Islet of Langerhans (tissue), 1 donor: ENCODE measurements at regions not wholly inside any gene's neighbourhood (a gene's known extent, or its start where the extent isn't known, plus 50 kb on each side); places are given as distances from the start of the nearest gene placed in this dataset.

ENCODE experiments used
- FAIRE-seq: peaks from one replicate; lab custom pipeline; 2011; peaks lifted over from hg19 to GRCh38; lab: Jason Lieb, UNC

DNA sequence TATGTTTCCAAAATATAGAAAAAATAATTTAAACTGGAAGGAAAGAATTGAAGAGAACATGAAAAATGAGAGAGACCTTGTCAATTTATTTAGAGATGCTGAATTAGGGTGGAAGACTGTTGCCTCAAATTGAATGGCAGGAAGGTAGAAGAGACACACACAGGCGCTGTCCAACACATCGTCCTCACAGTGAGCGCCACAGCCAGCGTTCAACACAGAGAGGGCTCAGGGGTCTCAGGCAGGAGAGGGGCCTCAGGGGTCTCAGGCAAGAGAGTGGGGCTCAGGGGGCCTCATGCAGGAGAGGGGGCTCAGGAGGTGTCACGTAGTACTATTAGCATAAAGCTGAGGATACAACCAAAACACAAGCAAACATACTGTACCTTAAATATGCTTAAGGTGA is 65.7 kb downstream of the TMEM18 start:
- no peak for FAIRE-seq

DNA sequence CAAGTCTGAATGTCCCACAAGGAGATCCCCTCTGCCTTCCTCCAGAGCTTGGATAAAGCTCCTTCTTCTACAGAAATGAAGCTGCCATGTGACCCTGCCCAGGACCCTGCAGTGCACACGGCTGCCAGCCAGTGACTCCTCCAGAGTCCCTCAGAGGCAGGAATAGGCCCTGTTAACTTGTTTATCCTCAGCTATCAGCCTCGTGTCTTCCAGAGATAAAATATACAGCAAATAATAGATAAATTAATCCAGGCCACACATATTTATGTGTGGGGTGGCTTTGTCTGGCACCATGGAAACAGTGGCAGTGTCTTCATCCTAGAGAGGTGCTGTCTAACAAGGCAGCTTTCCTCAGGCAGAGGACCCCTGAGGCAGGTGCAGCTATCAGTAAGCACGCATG is 66.7 kb downstream of the TMEM18 start:
- no peak for FAIRE-seq

DNA sequence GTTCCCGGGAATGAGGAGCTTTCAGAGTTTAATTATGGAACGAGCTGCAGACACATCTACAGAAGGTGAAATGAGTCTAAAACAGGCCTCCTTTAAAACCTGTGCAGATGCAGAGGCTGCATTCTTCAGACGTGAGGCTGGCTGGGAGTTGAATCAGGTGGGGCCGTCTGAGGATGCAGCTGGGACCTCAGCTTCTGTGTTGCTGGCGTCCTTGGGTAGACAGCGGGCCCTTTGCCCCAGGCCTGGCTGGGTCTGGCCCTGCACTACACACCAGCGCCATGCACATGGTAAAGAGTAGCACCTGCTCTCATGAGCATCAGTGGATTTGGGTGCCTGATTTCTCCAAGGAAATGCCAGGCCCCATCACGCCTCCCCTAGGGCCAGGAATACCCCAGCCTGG is 67.3 kb downstream of the TMEM18 start:
- no peak for FAIRE-seq

DNA sequence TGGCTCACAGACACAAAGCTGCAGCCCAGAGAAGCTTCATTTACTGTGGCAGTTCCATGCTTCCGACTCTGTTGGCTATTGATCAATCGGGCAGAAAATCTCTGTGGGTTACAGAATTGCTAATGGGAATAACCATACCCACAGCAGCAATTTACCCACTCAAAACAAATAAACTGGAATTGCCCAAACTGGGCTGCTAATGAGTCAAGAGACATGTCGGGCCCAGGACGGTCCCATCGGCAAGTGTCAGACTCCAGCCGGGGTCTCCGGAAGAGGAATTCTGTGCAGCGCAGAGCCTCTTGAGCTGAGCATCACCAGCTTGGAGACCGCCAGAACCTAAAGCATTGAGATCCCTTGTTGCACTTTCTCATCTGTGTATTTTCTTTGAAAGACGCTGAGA is 67.8 kb downstream of the TMEM18 start:
- no peak for FAIRE-seq

DNA sequence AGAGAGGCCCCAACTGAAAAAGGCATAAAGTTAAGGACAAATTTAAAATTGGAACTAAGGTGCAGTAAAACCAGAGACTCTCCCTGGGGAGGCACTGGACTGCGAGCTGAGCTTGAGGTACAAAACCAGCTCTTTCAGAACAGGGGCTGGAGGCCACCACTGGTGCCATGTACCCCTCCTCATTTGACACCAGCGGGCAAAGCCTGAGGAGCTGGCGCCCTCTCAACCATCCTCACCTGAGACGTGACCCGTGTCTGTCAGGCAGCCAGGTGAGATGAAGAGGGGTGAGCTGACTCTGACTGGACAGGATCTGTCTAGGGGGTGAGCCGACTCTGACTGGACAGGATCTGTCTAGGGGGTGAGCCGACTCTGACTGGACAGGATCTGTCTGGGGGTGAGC is 68.5 kb downstream of the TMEM18 start:
- FAIRE-seq, result no peak

DNA sequence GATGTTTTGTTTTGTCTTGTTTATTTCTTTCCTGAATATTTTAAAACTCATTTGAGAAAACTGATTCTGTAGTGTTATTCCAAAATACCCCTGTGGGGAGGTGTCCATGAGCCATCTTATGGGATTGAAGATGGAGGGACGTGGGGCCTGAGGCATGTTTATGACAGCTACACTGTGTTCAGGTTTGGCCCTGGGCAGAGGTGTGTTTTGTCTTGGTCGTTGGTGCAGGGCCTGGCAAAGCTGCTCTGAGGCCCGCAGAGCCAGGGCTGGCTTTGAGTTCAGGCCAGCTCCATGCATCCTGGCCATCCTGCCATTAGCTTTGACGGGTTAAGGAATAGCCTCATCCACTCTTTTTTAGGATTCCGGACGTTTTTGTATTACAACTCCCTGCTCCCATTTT is 68.9 kb downstream of the TMEM18 start:
- no peak for FAIRE-seq

DNA sequence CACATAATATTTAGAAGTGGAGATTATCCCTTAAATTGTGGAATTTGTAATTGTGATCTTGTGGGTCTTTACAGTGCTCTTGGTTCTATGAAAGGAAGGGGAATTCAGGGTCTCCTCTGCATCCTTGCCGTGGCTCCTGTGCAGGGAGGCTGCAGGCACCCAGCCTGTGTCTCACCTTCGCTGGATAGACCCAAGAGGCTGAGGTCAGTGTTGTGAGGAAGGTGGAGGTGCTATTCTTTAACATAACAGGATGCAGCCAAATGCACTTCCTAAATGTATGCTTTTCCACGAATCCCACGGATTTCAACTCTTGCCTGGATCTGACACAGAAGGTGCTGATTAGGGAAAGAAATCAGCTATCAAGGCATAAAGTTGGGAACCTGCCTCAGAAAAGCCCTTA is 69.5 kb downstream of the TMEM18 start:
- no peak for FAIRE-seq

DNA sequence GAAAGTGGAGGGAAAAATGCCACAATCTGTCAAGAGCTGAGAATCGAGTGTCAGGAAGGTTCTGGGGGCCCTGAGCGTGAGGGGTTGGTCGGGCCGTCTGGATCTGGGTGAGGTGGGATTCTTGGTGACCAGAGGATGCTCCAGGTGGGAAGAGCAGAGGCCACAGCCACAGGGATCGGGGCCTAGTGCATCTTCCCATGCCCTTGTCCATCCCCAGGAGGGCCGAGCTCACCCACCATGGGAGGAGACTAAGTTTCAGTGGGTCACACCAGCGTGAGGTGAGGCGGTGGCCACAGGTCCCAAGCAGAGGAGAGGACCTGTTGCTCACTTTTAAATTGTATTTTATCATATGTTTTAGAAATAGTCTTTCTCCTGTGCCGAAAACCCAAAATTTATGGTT is 70.0 kb downstream of the TMEM18 start:
- FAIRE-seq, result no peak

DNA sequence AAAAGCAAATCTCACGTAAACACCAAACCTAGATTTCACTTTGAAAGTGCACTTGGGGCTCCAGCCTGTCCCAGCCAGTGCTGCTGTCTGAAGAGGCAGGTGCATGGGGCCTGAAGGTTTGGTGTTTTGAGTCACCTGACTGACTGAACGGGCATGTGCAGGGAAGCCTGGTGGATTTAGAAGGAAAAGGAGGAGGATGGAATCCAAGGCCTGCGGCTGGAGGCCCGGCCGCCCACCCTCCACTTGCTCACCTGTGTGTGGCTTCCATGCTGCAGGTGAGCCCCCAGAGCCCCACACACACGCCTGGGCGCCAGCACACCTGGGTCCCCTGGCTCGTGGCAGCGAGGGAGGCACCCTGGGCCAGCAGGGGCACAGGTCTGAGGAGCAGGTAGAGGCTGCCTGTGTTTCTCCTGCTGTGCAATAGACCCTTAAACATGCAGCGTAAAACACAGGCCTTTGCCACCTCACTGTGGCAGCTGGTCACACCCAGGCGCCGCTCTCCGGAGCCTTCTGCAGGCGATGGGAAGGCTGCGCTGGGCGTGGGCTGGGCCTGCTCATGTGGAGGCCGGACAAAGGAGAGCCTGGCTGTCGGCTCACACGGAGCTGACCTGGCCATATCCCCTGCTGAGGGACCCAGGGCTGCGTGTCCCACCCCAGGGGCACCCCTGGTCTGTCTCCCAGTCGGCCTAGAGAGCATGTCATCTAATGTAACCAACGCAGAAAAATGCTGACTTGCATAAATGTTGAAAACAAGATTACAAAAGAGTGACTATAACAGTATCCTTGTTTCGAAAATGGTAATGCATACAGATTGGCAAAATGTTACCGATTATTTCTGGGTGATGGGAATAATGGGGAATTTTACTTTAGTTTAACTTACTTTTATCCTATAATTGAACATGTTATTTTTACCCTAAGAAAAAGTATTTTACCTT is 71.3 kb downstream of the TMEM18 start:
- FAIRE-seq, result no peak

DNA sequence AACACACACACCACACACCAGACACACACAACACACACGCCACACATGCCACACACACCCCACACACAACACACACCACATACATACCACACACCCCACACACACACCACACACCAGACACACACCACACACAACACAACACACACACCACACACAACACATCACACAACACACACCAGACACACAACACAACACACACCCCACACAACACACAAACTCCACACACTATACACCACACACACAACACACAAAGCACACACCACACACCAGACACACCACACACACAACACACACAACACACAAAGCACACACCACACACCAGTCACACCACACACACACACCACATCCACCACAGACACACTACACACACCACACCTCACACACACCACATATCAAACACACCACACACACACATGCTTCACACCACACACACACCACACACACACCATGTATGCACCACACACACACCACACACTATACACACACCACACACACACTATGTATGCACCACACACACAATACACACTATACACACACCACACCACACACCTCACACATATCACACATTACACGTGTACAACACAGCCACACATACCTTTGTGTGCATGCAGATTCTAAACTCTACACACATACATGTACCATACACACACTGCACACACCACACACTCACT is 72.2 kb downstream of the TMEM18 start:
- FAIRE-seq, result no peak

DNA sequence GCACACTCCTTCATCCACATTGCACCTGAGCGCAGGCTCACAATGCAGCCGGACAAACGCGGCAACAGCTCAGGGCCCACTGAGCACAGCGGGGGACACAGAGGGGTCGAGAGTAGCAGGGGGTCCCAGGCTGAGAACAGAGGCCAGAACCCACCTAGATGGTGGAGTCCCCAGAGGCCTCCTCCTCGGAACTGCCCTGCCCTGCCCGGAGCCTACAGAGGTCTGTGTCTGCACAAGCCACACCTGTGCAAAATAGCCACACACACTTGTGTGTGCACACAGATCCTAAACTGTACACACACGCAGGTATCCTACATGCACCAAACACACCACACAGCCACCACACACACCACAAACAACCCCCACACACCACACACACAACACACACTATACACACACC is 72.8 kb downstream of the TMEM18 start:
- FAIRE-seq, result no peak

DNA sequence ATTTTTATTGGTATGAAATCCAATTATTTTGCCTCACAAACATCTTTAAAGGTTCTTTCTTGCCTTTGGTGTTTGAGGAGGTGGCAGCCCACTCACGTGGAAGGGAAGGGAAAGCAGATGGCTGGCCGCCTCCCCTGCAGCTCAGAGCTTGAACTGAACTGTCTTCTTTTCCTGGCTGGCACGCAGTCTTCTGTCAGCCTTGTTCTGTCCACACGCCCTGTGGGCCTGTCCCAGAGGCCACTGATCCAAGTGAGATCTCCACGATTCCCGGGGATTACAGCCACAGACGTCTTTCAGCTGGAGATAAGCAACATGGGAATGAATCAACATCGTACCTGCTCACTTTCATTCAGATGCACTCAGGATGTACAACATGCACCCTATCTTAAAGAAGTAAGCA is 73.3 kb downstream of the TMEM18 start:
- FAIRE-seq, result no peak

DNA sequence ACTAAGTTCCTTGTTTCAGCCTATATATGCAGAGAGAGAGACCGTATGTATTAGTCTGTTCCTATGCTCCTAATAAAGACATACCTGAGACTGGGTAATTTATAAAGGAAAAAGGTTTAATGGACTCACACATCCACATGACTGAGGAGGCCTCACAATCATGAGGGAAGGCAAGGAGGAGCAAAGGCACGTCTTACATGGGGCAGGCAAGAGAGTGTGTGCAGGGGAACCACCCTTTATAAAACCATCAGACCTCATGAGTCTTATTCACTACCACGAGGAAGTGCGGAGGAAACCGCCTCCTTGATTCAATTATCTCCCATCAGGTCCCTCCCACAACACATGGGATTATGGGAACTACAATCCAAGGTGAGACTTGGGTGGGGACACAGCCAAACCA is 73.8 kb downstream of the TMEM18 start:
- no peak for FAIRE-seq

DNA sequence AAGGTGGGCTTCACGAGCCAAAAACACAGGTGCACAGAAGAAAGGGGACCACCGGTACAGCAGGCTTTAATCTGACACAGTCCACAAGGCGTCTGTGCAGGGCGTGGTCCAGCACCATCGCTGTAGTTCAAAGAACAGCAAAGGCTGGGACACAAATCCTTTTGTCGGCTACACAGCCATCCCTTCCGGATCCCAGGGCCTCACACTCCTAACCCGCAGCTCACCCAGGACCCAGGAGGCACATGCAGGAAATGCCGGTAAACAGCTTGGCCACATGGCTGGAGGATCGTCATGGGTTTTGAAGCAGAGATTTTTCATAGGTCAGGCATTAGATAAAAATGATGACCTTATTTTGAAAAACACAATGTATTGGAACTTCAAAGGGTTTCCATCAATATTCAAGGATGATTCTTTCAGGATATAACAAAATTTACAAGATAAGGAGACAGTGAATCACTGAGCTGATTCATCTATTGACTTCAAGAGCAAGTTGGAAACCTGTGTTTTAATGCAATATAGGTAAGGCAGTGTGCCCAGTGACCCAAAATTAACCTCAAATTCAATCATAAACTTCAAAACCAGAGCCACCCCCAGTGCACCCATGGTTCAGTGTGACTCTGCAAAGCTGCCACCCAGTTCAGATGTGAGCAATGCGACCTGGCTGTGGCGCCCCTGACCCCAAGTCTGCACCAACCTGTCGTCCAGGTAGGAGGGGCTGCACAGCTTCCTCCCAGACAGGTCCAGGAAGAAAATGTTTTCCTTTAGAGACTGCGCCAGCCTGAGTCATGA is 74.4 kb downstream of the TMEM18 start:
- no peak for FAIRE-seq

DNA sequence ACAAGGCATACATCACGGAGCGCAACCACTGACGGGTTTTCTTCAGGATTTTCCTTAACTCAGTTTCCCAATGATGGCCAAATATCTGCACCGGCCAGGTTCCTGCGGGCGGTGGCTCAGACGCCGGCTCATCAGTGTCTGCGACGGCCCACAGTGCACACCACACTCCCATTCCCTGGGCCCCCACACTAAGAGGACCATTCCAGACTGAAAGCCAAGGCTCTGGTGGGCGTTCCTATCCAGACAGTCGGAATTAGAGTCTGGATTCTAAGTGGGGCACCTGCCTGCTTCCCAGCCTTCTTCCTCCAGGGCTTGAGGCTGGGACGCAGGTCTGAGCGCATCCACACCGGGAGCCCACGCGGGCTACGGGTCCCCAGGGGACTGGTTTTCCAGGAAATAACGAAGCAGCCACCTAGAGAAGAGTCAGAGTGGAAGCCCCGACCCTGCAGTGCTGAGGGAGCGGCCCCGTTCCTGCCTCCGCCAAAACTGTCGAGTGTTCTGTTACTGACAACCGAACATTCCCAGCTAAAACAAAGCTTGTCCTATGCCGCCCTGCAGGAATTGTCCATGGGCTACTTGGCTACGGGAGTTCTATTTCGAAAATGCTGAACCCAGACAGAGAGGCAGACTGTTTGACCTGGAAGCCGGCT is 75.3 kb downstream of the TMEM18 start:
- no peak for FAIRE-seq

DNA sequence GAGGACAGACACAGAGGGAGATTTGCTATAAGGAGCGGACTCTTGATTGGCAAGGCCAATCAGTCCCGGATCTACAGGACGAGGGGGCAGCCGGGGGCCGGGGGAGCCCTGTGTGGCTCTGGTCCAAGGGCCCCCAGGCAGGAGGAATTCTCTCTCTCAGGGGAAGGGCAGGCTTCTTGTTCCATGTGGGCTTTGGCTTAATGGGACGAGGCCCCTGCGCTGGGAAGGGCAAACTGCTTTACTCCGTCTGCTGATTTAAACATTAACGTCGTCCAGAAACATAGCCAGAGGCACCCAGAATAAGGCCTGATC is 75.9 kb downstream of the TMEM18 start:
- no peak for FAIRE-seq

DNA sequence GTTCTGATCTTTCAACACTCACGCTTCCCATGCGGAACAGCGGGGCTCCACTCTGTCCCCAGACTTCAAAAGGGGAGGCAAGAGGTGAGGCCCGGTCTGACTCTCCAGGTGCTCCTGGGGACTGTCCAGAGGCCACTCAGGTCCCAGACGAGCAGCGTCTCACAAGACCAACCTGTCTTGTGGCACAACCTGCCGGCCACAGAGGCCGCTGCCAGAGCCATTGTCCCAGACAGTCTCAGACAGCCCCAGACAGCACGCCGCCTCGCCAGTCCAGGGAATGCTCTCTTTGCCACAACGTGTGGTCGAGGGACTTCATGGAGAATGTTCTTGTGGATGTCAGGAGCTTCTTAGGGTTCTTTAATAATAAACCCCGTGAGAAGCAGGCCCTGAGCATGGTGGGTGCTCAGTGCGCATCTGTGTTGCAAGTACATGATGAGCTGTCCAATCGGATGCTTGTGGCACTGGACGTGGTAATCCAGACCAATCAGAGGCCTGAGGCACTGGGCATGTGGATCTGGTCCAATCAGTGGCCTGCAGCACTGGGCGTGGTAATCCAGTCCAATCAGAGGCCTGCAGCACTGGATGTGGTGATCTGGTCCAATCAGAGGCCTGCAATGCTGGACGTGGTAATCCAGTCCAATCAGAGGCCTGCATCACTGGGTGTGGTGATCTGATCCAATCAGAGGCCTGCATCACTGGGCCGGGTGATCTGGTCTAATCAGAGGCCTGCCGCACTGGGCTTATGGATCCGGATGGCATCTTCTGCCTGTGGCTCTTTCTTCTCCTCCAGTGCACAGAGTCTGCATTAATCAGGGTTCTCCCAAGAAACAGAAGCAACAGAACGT is 76.4 kb downstream of the TMEM18 start:
- FAIRE-seq, result no peak

DNA sequence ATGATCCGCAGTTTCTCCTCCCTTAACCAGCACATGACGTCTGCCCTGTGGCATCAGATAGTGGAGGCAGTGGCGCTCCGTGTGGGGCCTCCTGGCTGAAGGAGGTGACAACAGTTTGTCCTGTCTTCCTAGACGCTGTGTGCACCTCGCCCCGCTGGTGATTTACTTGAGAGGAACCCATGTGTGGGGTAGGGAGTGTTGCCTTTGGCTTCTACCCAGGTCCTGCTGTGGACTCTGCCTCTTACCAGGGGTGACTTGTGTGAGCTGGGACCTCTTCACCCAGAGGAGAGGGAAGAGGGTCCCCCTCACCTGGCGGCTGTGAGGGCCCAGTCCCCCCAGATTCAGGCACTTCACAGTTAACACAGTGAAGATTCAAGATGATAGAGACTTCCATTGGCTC is 77.6 kb downstream of the TMEM18 start:
- FAIRE-seq, result no peak

DNA sequence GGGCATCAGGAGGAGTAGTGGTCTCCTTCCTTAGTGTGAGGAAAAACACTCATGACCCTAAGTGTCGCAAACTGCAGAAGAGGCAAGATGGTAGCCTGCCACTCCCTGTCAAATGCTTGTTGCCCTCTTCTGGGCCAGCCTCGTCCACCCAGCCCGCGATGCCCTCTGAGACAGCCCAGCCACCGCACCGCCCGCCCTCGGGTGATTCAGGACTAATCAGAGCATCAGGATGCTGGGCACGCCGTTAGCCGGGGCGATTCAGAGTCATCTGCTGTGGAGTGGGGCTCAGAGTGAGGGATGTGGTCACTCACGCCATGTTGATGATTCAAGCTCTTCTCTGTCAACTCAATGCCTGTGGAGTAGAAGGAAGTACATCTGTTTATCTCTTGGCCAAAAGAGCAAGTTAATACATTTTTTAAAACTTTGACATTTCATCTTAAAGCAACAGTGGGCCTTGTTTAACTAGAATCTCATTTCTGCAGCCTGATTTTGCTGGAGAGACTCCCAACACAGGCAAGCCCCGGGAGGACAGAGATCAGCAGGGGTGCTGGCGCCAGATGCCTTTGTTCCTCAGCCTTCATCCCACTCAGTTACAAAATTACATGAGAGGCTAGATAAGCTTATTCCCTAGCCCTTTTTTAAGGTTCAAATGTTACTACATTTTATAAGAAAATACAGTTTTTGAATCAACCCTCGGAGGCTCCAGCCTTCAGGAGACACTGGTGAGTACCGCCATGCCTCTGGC is 79.0 kb downstream of the TMEM18 start:
- FAIRE-seq, result no peak

DNA sequence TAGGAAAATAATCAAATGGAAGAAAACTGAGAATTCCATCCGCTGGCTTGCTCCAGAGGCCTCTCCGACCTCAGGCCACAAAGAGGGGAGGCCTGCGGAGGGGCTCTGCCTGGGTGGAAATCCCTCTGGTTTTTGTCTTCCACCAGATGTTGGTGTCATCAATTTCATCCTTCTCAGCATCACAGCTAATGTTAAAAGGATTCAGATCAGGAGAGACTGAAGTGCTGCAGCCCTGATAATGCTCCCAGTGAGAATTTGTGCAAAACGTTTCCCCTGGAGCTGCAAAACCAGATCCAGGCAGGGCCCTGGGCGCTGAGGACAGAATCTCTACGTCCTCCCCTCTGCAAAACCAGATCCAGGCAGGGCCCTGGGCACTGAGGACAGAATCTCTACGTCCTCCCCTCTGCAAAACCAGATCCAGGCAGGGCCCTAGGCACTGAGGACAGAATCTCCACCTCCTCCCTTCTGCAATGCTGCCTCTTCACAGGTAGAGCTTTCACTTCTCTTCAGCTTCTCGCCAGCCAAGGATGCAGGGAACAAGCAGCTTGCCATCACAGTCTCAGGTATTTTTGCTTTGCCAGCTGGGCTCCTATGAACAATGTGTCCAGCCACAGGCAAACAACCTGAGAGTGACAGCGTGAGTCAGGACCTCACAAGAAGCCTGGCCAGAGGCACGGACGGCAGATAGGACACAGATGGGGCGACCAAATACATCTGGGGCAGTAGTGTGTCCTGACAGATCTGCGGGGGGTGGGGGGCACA is 81.2 kb downstream of the TMEM18 start:
- FAIRE-seq, result no peak
